KMS-11 (cell line): ENCODE measurements at regions not wholly inside any gene's neighbourhood (a gene's known extent, or its start where the extent isn't known, plus 50 kb on each side); places are given as distances from the start of the nearest gene placed in this dataset.

ENCODE experiments used
- H2AFZ ChIP-seq: fragments of 200-600 bp; sonication (generic); 2 replicates; pipeline ENCODE4 v1.6.1; 2016; ENCODE audit warnings: antibody characterized with exemption, mixed run types, low read depth
- H3K27ac ChIP-seq: fragments of 200-600 bp; sonication (generic); 2 replicates; pipeline ENCODE4 v1.6.1; 2016; ENCODE audit warnings: mild to moderate bottlenecking, mixed run types
- H3K27me3 ChIP-seq: fragments of 200-600 bp; sonication (generic); 2 replicates; pipeline ENCODE4 v1.6.1; 2017; ENCODE audit warnings: mild to moderate bottlenecking, low read depth, mixed run types, moderate library complexity; ENCODE audit not compliant: insufficient read depth
- H3K36me3 ChIP-seq: fragments of 200-600 bp; sonication (generic); 2 replicates; pipeline ENCODE4 v1.6.1; 2017; ENCODE audit warnings: mild to moderate bottlenecking, mixed run types; ENCODE audit not compliant: insufficient read depth
- H3K4me1 ChIP-seq: fragments of 200-600 bp; sonication (generic); 2 replicates; pipeline ENCODE4 v1.6.1; 2016; ENCODE audit warnings: mild to moderate bottlenecking, low read depth, mixed run types; ENCODE audit not compliant: poor library complexity, severe bottlenecking
- H3K4me2 ChIP-seq: fragments of 200-600 bp; sonication (generic); 2 replicates; pipeline ENCODE4 v1.7.0; 2016; ENCODE audit warnings: mild to moderate bottlenecking, mixed run types
- H3K4me3 ChIP-seq: fragments of 200-600 bp; sonication (generic); IDR thresholded peaks from 2 replicates; pipeline ENCODE4 v1.6.1; 2017; ENCODE audit warnings: low read depth, low read length, mixed read lengths; ENCODE audit not compliant: insufficient read depth
- H3K79me2 ChIP-seq: fragments of 200-600 bp; sonication (generic); 2 replicates; pipeline ENCODE4 v1.6.1; 2016; ENCODE audit warnings: low read depth, mixed run types; ENCODE audit not compliant: insufficient read depth
- H3K9ac ChIP-seq: fragments of 200-600 bp; sonication (generic); 2 replicates; pipeline ENCODE4 v1.6.1; 2016; ENCODE audit warnings: mild to moderate bottlenecking, mixed run types
- H4K20me1 ChIP-seq: fragments of 200-600 bp; sonication (generic); 2 replicates; pipeline ENCODE4 v1.6.1; 2016; ENCODE audit warnings: mild to moderate bottlenecking, mixed run types; ENCODE audit not compliant: insufficient read depth
- TF ChIP-seq, protein P1 (sequence below): fragments of 200-600 bp; sonication (generic); conservative IDR thresholded peaks from 2 replicates; pipeline ENCODE4 v1.6.1; 2017; ENCODE audit warnings: low read depth, mild to moderate bottlenecking, antibody characterized with exemption, low read length, moderate library complexity, mixed read lengths

DNA sequence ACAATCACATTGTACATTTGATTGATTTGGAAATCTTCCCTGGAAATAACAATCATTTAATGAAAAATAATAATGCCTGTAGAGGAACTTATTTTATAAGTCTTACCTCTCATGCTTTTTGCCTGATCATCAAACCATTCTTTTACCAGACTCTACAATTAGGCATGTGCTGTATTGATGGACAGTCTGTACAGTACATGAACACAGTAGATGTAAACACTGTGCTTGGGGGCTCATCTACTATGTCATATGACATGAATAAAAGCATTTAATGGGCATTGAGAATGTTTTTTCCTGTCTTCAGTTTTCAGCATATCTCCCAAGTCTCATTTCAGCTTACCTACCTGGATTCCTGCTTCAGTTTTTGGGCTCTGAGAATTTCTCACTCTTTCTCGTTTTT, 1070.9 kb downstream of the STIM2 start:
- Histone ChIP-seq H3K4me1 (no peaks in the 10 kb centered on the region), H4K20me1 (no peaks in the 10 kb centered on the region), H3K27me3 (no peaks in the 10 kb centered on the region), H3K36me3 (no peaks in the 10 kb centered on the region), H2AFZ (no peak overlapping the region), H3K79me2 (no peaks in the 10 kb centered on the region), H3K27ac (no peak overlapping the region), H3K4me3 (no peak overlapping the region), H3K4me2 (no peak overlapping the region), H3K9ac (no peak overlapping the region)
- TF ChIP-seq, protein P1, sequence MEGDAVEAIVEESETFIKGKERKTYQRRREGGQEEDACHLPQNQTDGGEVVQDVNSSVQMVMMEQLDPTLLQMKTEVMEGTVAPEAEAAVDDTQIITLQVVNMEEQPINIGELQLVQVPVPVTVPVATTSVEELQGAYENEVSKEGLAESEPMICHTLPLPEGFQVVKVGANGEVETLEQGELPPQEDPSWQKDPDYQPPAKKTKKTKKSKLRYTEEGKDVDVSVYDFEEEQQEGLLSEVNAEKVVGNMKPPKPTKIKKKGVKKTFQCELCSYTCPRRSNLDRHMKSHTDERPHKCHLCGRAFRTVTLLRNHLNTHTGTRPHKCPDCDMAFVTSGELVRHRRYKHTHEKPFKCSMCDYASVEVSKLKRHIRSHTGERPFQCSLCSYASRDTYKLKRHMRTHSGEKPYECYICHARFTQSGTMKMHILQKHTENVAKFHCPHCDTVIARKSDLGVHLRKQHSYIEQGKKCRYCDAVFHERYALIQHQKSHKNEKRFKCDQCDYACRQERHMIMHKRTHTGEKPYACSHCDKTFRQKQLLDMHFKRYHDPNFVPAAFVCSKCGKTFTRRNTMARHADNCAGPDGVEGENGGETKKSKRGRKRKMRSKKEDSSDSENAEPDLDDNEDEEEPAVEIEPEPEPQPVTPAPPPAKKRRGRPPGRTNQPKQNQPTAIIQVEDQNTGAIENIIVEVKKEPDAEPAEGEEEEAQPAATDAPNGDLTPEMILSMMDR: no peak

- Histone ChIP-seq H3K4me3 (no peak overlapping the region), H2AFZ (no peak overlapping the region), H4K20me1 (no peaks in the 10 kb centered on the region), H3K36me3 (no peaks in the 10 kb centered on the region), H3K4me2 (no peak overlapping the region), H3K79me2 (no peaks in the 10 kb centered on the region), H3K4me1 (no peaks in the 10 kb centered on the region), H3K27ac (no peak overlapping the region), H3K27me3 (no peaks in the 10 kb centered on the region), H3K9ac (no peak overlapping the region)
- TF ChIP-seq, protein P1: no peak
Measured at GRCh38 chr4:27934871-27935270, 1074.2 kb downstream of the STIM2 start.

DNA sequence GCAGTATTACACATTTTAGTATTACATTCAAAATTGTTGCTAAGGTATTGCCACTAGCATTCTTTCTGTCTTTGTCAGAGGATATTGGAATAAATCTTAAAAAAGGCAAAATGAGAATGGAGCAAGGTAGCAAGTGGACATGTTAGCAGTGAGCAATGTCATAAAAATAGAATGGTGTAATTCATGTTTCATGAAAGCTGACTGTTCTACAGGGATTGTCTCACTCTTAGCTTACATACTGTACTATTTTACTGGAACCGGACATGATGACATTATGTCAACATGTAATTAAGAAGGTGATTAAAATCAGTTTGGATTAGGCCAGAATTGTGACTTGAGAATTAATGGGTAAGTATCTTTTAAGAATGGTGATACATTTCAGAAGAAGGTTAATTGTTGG, 1086.2 kb downstream of the STIM2 start:
- Histone ChIP-seq H3K9ac (no peak overlapping the region), H3K79me2 (no peaks in the 10 kb centered on the region), H3K4me2 (no peak overlapping the region), H3K36me3 (no peaks in the 10 kb centered on the region), H3K4me1 (no peaks in the 10 kb centered on the region), H3K27me3 (no peaks in the 10 kb centered on the region), H3K4me3 (no peak overlapping the region), H2AFZ (no peak overlapping the region), H3K27ac (no peak overlapping the region), H4K20me1 (no peaks in the 10 kb centered on the region)
- TF ChIP-seq, protein P1: no peak

DNA sequence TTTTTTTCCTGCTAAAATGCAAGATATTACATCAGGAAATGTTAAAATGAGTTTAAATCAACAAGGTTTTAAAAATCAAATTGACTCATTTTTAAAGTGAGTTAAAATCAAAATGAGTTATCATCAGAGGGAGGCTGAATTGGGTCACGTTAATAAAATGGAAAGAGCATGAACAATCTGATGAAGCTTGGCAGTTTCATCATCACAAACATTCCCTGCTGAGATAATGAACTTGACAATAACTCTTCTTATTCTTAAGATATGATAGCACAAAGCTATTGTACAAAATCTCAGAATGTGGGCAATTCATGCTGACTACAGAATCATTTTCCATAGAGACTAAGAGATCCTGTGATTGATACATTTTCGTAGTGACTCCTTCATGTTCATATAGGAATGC, 1086.7 kb downstream of the STIM2 start:
- Histone ChIP-seq H3K27ac (no peak overlapping the region), H3K27me3 (no peaks in the 10 kb centered on the region), H3K9ac (no peak overlapping the region), H3K79me2 (no peaks in the 10 kb centered on the region), H4K20me1 (no peaks in the 10 kb centered on the region), H3K4me3 (no peak overlapping the region), H3K4me2 (no peak overlapping the region), H3K36me3 (no peaks in the 10 kb centered on the region), H3K4me1 (no peaks in the 10 kb centered on the region), H2AFZ (no peak overlapping the region)
- TF ChIP-seq, protein P1: no peak
